ENCODE measurements at regions not wholly inside any gene's neighbourhood (a gene's known extent, or its start where the extent isn't known, plus 50 kb on each side); places are given as distances from the start of the nearest gene placed in this dataset.
"Not testable (repeated sequence)": the region's sequence is repeated elsewhere in the genome, so short reads cannot be mapped to it uniquely, and the experiment has no call there.

GRCh38 chr14:26282011-26282410 is 315.8 kb downstream of the NOVA1 start:
- TF ChIP-seq, protein P1, sequence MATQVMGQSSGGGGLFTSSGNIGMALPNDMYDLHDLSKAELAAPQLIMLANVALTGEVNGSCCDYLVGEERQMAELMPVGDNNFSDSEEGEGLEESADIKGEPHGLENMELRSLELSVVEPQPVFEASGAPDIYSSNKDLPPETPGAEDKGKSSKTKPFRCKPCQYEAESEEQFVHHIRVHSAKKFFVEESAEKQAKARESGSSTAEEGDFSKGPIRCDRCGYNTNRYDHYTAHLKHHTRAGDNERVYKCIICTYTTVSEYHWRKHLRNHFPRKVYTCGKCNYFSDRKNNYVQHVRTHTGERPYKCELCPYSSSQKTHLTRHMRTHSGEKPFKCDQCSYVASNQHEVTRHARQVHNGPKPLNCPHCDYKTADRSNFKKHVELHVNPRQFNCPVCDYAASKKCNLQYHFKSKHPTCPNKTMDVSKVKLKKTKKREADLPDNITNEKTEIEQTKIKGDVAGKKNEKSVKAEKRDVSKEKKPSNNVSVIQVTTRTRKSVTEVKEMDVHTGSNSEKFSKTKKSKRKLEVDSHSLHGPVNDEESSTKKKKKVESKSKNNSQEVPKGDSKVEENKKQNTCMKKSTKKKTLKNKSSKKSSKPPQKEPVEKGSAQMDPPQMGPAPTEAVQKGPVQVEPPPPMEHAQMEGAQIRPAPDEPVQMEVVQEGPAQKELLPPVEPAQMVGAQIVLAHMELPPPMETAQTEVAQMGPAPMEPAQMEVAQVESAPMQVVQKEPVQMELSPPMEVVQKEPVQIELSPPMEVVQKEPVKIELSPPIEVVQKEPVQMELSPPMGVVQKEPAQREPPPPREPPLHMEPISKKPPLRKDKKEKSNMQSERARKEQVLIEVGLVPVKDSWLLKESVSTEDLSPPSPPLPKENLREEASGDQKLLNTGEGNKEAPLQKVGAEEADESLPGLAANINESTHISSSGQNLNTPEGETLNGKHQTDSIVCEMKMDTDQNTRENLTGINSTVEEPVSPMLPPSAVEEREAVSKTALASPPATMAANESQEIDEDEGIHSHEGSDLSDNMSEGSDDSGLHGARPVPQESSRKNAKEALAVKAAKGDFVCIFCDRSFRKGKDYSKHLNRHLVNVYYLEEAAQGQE (IDR thresholded peaks at IDR 0.05; ENCODE audit: low read depth, low read length), result not testable (repeated sequence)
- TF ChIP-seq TEAD4 (IDR thresholded peaks at IDR 0.05; ENCODE audit: borderline replicate concordance, insufficient read depth); CTCF (IDR thresholded peaks at IDR 0.05); TAF1 (IDR thresholded peaks at IDR 0.05; ENCODE audit: borderline replicate concordance, low read depth, low read length); YY1 (IDR thresholded peaks at IDR 0.05; ENCODE audit: low read depth): not testable (repeated sequence)

Measured in SK-N-SH (cell line).